NCI-H1930 (cell line): ENCODE measurements at regions not wholly inside any gene's neighbourhood (a gene's known extent, or its start where the extent isn't known, plus 50 kb on each side); places are given as distances from the start of the nearest gene placed in this dataset.
"Not testable (repeated sequence)": the region's sequence is repeated elsewhere in the genome, so short reads cannot be mapped to it uniquely, and the experiment has no call there.

ENCODE experiments used
- DNase-seq, 2 experiments: peaks; one replicate each; lab custom pipeline; 2025; lab: John Stamatoyannopoulos, UW

GRCh38 chr21:22189278-22189677 is 1191.1 kb downstream of the NCAM2 start:
- DNase-seq: no peak

- no peak for DNase-seq
Observed at GRCh38 chr21:22191581-22191980, 1193.4 kb downstream of the NCAM2 start.

- no peak for DNase-seq
Observed at GRCh38 chr21:22192766-22193165, 1194.6 kb downstream of the NCAM2 start.

- DNase-seq: not testable (repeated sequence)
Observed at GRCh38 chr21:22194986-22195385, 1196.8 kb downstream of the NCAM2 start.

GRCh38 chr21:22200378-22201092 is 1202.3 kb downstream of the NCAM2 start:
- no peak for DNase-seq

GRCh38 chr21:22201126-22201525 is 1202.9 kb downstream of the NCAM2 start:
- no peak for DNase-seq

GRCh38 chr21:22201669-22202068 is 1203.5 kb downstream of the NCAM2 start:
- DNase-seq: no peak

GRCh38 chr21:22209304-22209700 is 1211.1 kb downstream of the NCAM2 start:
- no peak for DNase-seq

GRCh38 chr21:22211943-22212342 is 1213.7 kb downstream of the NCAM2 start:
- DNase-seq: no peak

GRCh38 chr21:22223385-22223784 is 1225.2 kb downstream of the NCAM2 start:
- no peak for DNase-seq

GRCh38 chr21:22224261-22224660 is 1226.1 kb downstream of the NCAM2 start:
- no peak for DNase-seq

GRCh38 chr21:22225299-22225698 is 1227.1 kb downstream of the NCAM2 start:
- DNase-seq: no peak

GRCh38 chr21:22231013-22231412 is 1232.8 kb downstream of the NCAM2 start:
- no peak for DNase-seq

GRCh38 chr21:22235866-22236590 is 1237.8 kb downstream of the NCAM2 start:
- DNase-seq: no peak

GRCh38 chr21:22244516-22244915 is 1246.3 kb downstream of the NCAM2 start:
- DNase-seq: no peak

- DNase-seq: no peak
Observed at GRCh38 chr21:22250355-22250754, 1252.1 kb downstream of the NCAM2 start.

- no peak for DNase-seq
Observed at GRCh38 chr21:22253761-22254160, 1255.6 kb downstream of the NCAM2 start.

- DNase-seq: no peak
Observed at GRCh38 chr21:22258821-22259220, 1260.6 kb downstream of the NCAM2 start.

- DNase-seq: no peak
Observed at GRCh38 chr21:22260274-22260673, 1262.1 kb downstream of the NCAM2 start.

GRCh38 chr21:22263890-22264289 is 1265.7 kb downstream of the NCAM2 start:
- DNase-seq: no peak

GRCh38 chr21:22277341-22277740 is 1279.1 kb downstream of the NCAM2 start:
- DNase-seq: no peak

GRCh38 chr21:22278366-22278765 is 1280.2 kb downstream of the NCAM2 start:
- no peak for DNase-seq

- no peak for DNase-seq
Observed at GRCh38 chr21:22280851-22281250, 1282.6 kb downstream of the NCAM2 start.
